IPS-18c (cell line): ENCODE measurements at regions not wholly inside any gene's neighbourhood (a gene's known extent, or its start where the extent isn't known, plus 50 kb on each side); places are given as distances from the start of the nearest gene placed in this dataset.

ENCODE experiments used
- H3K4me3 ChIP-seq: 2 replicates; pipeline ENCODE4 v1.7.0; 2013; ENCODE audit warnings: low read depth, mild to moderate bottlenecking, low read length, moderate library complexity; ENCODE audit not compliant: insufficient read depth
- H3K9me3 ChIP-seq: one replicate; pipeline ENCODE4 v1.6.1; 2013; ENCODE audit warnings: mild to moderate bottlenecking, low read length, moderate library complexity; ENCODE audit not compliant: control insufficient read depth, insufficient read depth

DNA sequence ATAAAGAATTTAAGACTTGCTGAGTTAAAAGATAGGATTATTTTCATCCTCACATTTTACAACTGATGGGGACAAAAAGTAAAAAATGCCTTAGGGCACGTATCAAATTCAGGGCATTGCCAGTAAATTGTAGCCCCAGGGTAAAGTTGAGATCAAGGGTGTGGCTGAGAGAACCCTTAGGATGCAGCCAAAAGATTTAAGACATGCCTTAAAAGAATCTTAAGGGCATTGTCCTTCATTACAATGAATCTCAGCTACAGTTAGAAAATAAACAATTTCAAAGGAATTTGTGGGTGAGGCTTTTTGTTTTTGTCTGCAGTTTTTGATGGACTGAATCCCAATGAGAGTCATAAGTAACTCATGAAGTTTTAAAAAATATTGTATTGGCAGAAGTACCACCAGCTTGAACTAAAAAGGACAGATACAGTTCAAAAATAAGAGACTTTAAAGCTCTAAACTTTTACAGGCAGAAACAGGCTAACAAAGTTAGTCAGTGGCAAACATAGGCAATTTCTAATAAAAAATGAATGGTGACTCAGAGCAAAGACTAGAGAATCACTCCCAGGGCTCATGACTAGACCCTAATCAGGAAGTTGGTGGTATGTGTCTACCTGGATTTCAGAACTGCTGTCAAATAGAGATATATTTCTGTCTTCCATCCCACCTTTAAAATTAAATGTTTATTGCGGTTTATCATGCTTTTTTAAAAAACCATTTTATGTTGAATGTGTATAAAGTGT, 165.1 kb upstream of the SNX7 start:
- Histone ChIP-seq H3K4me3 (no peak overlapping the region), H3K9me3 (no peaks in the 10 kb centered on the region)

- no peak overlapping the region for H3K4me3 ChIP-seq
- no peaks in the 10 kb centered on the region for H3K9me3 ChIP-seq
Observed at GRCh38 chr1:98493469-98493868, 168.1 kb upstream of the SNX7 start.

DNA sequence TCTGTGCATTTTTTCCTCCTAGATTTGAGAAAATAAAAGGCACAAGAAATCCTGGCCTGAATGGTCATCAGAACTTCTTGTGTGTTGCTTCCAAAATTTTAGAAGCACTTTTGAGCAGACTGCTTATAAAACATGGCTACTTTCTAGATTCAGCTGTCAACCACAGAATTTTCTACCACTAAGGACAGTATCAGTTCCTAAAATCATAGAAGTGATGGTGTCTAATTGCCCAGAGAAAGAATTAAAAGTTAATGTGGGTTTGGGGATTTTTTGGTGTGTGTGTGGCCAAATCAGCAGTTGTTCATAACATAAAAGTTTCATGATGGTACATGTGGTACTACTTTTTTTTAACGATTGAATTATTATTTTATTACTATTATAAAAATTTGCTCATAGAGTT, 171.4 kb upstream of the SNX7 start:
- H3K9me3 ChIP-seq: no peaks in the 10 kb centered on the region

DNA sequence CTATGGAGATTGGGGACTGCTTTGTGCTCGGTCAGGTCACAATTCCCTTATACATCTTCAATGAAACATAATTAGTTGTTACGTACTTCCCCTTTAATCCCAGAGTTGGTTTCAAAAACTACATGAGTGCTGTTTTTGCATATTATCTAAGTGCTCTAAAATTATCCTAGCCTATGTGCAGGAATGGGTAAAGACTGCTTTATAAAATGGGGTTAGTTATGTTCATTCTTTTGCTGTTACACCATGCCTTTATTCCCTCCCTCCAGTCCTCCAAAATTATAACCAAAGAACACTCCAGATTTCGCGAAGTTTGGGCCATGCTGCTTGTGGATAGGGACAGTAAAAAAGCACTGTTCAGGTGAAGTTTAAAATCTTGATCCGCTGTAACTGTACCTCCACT, 173.9 kb upstream of the SNX7 start:
- H3K4me3 ChIP-seq: no peak overlapping the region
- H3K9me3 ChIP-seq: no peaks in the 10 kb centered on the region

More for the DNA sequence above, 171.4 kb upstream of the SNX7 start:
- no peak overlapping the region for H3K4me3 ChIP-seq

DNA sequence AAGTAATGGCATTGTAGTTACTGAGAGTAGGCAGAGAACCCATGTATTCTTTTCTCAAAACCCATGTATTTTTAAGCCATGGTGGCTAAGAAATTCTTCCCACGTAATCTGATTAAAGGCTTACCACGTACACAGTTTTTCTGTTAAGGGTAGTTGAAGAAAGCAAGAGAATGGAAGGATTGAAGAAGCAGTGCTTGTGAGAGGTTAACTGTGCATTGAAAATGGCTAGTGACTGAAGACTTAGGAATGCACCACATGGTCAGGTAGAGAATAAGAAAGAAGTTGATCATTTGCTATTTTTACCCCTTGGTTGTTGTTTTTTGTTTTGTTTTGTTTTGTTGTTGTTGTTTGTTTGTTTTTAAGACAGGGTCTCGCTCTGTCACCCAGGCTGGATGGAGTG, 178.9 kb upstream of the SNX7 start:
- H3K4me3 ChIP-seq: no peak overlapping the region
- no peaks in the 10 kb centered on the region for H3K9me3 ChIP-seq

DNA sequence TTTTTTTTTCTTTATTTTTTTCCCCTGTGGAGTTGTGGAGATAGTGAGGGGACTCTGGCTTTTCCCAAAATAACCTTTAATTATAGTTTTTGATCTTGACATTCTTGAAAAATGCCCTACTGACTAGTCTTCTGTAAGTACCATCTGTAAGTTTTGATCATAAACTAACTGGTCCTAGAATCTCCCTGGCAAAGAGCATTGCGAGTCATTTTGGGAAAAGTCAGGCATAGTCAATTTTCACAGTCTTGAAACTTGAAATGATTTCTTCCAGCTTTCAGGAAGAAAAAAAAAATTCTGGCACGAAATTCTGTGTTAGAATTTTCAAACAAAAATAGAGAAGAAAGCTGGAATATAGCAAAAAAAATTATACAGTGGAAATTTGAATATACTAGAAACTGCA, 181.2 kb upstream of the SNX7 start:
- no peak overlapping the region for H3K4me3 ChIP-seq

DNA sequence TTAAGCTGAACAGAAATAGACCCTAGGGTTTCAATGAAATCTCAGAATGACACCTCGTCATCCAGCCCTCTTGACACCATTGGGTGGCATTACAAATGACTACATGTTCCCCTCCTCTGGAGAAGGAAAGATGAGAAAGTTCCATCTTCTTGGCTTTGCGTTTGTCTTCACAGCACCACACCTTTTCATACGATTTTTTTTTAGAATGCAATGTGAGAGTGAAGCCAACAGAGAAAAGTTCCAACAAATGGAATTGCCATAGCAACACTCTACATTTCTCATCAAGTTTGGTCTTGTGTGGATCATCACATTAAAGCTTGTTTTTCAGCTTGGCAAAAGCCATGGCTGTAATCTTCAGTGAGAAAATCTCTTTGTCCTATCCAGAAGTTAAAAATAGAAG, 183.4 kb upstream of the SNX7 start:
- Histone ChIP-seq H3K9me3 (no peaks in the 10 kb centered on the region), H3K4me3 (no peak overlapping the region)

More for the DNA sequence above, 181.2 kb upstream of the SNX7 start:
- H3K9me3 ChIP-seq: no peaks in the 10 kb centered on the region

- H3K4me3 ChIP-seq: no peak overlapping the region
- H3K9me3 ChIP-seq: no peaks in the 10 kb centered on the region
Observed at GRCh38 chr1:98472878-98473277, 188.6 kb upstream of the SNX7 start.

GRCh38 chr1:98471633-98472032, 189.9 kb upstream of the SNX7 start:
- Histone ChIP-seq H3K4me3 (no peak overlapping the region), H3K9me3 (no peaks in the 10 kb centered on the region)

- no peaks in the 10 kb centered on the region for H3K9me3 ChIP-seq
- no peak overlapping the region for H3K4me3 ChIP-seq
Observed at GRCh38 chr1:98468111-98468717, 193.3 kb upstream of the SNX7 start.

- Histone ChIP-seq H3K4me3 (no peak overlapping the region), H3K9me3 (no peaks in the 10 kb centered on the region)
Observed at GRCh38 chr1:98467586-98467985, 193.9 kb upstream of the SNX7 start.

DNA sequence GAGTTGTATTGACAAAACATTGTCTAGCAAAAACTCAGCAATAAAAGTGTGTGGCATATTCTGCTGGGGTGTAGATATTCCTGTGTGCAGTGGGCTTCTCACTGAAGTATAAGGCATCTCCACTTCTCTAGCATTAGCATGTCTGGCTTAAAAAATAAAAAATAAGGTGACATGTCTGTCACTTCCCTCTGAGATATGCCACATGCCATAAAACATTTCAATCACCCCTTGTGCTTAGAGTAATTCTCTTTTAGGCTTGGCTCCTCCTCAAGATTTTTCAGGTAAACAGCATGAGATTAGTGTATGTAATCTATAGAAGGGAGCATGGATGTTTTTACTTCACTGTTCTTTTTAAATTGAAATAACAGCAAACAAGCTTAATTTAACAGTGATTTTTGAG, 194.4 kb upstream of the SNX7 start:
- Histone ChIP-seq H3K4me3 (no peak overlapping the region), H3K9me3 (no peaks in the 10 kb centered on the region)

DNA sequence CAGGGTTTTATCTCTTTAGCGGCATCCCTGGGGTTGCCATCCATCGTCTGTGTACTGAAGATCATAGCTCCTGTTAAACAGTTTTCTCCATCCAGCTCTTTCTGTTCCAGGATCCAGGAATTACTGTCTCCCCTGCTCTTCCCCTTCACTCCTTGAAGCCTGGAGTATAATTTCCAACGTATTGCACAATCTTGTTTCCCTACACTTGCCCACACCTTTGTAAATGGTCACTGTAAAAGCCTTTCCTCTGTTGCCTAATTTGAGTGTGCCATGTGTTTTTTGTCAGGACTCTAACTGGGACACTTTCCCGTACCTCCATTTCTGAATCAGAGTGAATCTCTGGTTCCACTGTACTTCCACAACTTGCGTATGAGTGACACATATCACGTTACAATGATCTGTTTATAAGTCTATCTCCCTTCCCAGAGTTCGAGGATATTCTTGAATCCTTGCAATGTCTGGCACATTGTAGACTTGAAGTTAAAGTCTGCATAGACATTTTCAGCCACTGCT, 199.6 kb upstream of the SNX7 start:
- H3K4me3 ChIP-seq: no peak overlapping the region

DNA sequence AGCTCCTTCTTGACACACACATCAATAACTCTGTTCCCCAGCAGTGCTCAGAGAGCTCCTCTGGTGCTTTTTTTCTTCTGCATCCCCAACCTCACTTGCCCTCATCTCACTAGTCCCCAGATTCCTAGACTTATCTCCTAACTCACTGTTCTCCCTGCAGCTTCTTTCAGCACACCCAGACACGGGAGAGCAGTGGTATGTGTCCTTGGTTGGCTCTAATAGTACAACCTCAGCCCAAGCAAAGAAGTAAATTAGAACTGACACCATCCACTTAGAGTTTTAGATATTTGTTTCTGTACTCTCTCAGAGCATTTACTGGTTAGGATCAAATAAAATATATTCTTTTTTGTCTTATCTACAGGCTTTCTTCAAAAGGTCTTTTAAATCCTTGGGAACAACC, 201.4 kb upstream of the SNX7 start:
- no peak overlapping the region for H3K4me3 ChIP-seq

More for the DNA sequence above, 199.6 kb upstream of the SNX7 start:
- no peaks in the 10 kb centered on the region for H3K9me3 ChIP-seq

GRCh38 chr1:98459486-98459870, 202.0 kb upstream of the SNX7 start:
- Histone ChIP-seq H3K4me3 (no peak overlapping the region), H3K9me3 (no peaks in the 10 kb centered on the region)

More for the DNA sequence above, 201.4 kb upstream of the SNX7 start:
- no peaks in the 10 kb centered on the region for H3K9me3 ChIP-seq

GRCh38 chr1:98458511-98459485, 202.7 kb upstream of the SNX7 start:
- Histone ChIP-seq H3K4me3 (no peak overlapping the region), H3K9me3 (no peaks in the 10 kb centered on the region)

GRCh38 chr1:98457248-98457647, 204.3 kb upstream of the SNX7 start:
- no peaks in the 10 kb centered on the region for H3K9me3 ChIP-seq
- no peak overlapping the region for H3K4me3 ChIP-seq
